DMS 273 treated with DMSO at 0.1 percent for 48 hours (cell line): ENCODE measurements at regions not wholly inside any gene's neighbourhood (a gene's known extent, or its start where the extent isn't known, plus 50 kb on each side); places are given as distances from the start of the nearest gene placed in this dataset.

Experiments used
- DNase-seq: peaks from one replicate; lab custom pipeline; 2025; lab: John Stamatoyannopoulos, UW

DNA sequence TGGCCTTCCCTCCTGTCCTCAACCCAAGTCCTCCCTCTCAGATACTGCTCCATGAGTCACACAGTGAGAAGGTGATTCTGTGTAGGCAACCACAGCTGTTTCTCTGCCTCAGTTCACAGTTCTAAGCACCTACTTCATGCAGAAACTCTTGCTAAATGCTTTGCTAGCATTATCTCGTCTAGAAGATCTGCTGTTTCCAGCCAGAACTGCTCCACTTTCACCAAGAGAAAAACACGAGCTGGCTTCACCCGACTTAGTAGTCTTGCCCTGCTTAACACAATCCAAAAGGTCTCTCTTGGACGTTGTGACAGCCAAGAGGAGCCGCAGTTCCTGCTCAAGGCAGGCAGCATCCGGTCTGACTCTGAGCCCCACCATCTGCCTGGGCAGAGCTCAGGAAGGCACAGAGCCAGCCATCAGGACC is 272.1 kb downstream of the UACA start:
- DNase-seq, result no peak

DNA sequence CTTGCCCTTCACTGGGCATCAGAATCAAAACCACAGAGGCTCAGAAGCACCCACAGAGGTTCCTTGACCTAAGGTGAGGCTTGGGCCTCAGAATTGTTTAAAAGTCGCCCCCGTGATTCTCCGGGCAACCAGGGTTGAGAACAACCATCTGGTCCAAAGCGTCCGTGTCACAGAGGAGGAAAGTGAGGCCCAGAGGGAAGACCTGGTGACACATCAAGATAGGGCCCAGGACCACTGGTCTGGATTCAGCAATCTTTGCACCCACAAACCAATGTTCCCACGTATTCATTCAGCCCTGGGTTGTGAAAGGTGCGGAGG is 272.6 kb downstream of the UACA start:
- DNase-seq, result no peak

DNA sequence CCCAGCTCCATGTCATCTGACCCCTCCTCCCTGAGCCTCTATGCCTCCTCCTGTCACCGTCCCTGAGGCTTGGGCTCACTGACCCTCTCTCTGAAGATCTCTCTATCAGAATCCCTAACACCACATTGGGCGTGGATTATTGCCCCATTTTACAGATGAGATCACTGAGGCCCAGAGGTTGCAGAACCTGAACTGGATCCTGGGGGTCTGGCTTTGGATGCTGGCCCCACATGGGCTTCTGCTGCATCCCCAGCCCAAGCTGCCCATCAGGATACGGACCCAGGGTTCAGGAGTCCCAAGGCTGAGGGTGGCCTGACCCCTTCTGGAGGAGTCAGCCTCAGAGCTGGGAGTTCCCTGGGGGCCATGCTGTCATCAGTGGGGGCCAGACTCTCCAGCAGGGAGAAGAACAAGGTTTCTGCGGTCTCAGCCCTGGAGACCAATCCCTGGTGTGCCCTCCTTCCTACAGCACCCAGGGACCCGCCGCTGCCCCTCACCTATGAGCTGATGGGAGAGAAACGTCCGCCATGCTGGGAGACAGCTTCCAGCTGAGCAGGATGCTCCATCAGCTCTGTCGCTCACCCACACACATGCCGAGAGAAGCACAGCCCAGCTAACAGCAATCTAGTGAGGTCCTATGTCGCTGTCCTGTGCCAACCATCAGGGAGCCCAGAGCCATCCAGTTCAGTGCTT is 273.1 kb downstream of the UACA start:
- no peak for DNase-seq

DNA sequence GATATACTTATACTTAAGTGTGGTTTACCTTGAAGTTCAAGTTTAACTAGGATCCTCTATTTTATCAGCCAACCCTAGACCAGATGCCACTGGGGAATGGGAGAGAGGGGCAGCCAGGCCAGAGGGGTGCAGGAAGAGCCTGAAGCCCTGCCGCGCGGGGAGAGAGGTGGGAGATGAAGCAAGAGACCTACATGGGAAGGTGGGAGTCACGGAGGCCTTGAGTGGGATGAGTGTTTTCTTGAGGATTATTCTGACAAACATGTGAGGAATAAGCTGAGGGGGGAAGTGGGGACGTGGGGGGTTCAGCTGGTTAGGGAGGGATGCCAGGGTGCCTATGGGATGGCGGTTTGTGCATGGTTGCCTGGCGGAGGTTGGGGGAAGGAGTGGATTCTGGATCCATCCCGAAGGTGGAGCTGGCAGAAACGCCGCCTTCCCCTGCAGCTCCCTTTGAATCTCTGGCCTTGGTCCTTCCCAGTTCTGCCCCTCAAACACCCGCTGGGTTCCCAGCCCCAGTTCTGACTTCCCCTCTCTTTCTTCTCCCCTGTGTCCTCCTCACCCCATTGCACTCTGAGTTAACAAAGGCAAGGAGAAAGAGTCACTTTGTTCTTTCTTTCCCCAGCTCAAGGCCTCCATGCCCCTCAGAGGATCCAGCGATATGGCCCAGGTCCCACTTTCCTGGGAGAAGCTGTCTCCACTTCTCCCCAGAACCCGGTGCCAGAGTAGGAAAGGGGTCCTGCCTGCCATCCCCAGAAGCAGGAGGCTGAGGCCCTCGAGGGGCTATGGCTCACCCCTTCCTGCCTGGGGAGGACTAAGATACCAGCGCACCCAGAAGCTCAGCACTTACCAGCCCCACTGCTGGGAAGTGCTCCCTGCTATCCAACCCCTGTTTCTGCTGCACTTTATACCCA is 274.2 kb downstream of the UACA start:
- no peak for DNase-seq

DNA sequence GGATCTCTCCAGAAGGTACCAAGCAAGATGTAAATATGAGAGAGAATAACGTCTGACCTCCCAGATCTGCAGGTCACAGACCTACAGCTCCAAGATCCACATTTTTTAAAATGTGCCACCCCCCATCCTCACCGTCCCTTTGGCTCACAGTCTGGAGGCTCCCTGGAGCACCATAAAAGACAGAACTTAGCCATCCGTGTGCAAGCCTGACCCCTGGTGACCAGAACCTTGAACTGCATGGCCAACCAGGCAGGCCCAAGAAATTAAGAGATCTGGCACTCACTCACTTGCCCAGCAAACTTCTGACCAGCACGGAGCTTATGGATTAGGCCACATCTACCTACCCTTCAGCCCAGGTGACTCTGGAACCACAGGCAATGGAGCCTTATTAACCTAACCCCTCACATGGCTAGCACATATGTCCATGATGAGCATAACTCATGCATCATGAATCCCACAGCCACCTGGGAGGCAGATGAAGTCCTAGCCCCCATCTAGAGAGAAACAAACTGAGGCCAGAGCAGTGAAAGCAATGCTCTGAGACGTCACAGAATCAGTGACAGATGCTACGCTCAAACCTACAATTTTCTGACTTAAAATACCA is 275.3 kb downstream of the UACA start:
- no peak for DNase-seq

DNA sequence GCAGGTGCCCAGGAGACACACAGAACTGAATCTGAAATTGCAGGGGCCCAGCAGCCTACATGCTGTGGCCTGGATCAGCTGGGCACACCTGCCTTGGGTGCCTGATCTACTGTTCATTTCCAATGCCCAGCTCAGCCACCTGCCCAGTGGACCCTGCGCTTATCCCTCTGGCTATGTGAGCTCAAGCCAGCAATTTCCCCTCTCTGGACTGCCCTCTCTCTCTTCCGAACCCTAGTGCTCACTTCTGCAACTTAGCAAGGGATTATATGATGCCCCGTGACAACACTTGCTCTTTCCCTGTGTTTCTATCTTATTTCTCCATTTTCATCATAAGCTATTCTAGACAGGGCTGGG is 276.0 kb downstream of the UACA start:
- no peak for DNase-seq

DNA sequence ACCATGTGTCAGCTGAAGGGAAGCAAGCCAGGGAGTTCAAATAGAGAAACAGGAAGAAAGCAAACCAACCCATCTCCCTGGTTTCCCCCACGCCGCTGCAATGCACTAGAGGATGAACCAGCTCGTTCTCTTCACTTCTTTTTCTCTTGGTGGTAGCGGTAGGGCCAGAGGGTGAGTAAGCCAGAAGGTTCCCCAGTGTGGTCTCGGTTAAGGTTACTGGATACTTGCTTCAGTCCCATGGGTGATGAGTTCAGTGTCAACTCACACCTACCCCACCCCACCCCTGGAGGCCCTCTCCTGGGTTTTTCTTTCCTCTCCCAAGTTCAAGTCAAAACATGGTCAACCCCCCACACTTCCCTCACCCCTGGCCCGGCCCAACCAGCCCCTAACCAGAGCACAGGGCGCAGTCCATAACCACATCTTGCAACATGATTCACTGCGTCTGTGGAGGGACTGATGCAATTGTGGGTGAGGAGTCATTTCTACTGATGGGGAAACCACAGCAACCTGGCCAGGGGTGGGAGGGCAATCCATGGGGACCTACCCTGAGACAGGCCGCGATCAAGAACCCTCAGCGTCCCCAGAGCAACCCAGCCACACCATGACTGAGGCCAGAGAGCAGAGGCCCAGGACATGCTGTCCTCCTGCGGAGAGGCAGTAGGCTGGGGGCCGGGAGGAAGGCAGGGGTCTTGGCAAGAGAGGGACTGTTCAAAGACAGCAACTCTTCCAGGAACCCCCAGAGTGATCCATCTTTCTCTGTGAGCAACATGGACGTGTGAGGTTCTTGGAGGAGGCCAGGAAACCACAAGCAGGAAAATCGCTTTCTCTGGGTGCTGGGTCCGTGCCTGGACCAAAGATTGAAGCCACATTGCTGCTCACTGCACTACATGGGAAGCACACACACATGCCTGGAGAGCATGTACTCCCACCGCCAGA is 276.6 kb downstream of the UACA start:
- no peak for DNase-seq

DNA sequence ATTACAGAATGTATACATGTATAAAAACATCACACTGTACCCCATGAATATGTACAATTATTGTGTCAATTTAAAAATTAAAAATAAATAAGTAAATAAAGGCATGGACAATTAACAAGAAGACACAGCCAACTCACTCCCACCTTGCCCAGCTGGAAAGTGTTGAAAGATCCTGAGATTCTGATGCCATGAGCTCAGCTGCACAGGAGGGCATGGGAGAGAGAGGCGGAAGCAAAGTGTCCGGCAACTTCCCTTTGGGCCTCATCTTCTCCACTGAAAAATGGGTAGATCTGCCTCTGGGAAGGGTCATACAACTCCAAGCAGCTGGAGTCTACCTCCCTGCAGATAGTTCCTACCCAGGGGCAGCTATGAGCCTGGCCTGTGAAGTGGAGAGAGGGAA is 277.3 kb downstream of the UACA start:
- no peak for DNase-seq

DNA sequence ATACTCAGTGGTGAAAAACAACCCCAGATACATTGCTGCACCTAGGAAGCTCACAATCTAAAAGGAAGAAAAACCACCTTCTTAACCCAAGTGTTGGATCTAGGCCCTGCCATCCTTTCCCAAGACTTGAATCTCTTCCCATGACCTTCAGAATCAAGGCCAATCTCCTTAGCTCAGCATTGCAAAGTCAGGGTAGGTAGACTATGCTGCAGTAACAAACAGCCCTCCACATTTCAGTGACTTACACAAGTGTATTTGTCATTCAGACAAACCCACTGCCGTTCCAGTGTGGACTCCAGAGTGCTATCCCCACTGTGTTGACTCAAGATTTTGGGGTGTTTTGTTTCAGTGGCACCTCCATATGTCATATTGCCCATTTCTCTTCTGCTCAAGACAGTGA is 278.4 kb downstream of the UACA start:
- no peak for DNase-seq

DNA sequence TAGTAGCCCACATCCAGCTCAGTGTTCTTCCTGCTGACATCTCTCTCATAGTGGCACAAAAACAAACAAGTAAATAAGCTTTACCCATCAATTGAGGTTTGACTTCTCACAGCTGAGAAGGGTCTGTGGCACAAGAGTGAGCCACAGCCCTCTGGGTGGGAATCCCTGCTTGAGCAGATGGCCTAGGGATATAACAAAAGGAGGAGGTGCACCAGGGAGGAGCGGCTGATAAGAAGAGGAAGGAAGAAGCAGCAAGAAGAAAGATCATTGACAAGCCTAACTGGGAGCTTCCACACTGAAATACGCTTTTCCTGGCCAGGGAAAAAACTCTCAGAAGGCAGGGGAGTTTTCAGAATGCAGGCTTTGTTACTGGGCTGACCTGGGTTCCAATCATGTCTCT is 279.8 kb downstream of the UACA start:
- DNase-seq, result no peak

DNA sequence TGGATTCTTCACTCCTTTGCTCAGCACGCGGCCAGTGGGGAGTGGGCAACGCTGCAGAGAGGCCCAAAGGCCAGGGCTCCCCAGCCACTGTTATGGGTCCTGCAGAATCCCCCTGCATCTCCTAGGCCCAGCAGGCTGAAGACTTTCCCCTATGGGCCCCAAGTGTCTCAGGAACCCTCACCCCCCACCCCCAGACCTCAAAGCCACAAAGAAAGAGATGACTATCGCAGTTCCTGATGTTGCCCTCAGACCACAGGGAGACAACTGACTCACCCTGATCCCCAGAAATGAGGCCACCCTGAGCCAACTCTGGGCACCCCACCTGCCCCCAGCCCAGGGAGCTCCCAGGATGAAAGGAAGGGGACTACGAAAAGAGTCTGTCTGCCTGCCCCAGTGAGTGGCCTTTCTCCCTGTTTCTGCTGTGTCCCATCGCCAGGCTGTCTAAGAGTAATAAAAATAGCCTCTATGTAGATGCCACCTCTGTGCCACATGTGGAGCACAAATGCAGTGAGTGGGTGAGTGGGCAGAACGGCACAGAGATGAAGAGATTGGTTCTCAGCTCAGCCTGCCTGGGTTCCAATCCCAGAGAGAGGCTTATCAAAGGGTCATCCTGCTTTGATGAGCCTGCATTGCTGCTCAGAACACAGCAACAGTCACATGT is 283.0 kb downstream of the UACA start:
- DNase-seq, result no peak

DNA sequence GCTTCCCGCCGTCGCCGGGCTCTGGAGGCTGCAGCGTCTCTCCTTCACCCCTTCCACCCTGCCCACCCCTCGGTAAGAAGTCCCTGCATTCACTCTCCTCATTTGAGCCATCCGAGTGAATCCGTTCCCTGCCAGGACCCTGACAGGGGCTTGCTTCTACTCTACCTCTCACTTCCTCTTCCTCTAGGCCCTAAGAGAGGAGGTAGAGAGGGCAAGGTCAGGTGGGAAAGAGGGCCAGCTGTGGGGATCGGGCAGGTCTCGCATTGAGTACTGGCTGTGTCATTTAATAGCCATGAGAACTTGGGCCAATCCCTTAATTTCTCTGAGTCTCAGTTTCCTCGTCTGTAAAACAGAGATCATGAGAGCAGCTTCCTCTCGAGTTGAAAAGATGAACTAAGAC is 283.6 kb downstream of the UACA start:
- no peak for DNase-seq

DNA sequence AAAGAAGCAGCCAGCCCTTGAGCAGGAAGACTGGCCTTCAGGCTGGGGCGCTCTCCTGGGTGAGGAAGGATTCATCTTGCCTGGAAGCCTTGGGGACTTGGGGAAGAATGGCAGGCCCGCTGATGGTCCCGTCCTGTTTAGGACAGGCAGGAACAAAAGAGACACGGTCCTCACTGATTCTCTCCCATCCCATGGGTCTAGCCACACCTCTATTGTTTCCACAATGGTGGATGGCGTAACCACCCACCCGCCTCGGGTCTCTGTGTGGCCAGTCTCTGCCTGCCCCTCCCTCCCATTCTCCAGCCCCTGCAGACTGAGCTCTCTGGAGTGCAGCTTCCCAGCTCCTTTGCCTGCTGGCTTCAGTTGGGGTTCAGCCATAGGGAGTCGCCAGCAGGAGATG is 284.3 kb downstream of the UACA start:
- DNase-seq, result no peak

DNA sequence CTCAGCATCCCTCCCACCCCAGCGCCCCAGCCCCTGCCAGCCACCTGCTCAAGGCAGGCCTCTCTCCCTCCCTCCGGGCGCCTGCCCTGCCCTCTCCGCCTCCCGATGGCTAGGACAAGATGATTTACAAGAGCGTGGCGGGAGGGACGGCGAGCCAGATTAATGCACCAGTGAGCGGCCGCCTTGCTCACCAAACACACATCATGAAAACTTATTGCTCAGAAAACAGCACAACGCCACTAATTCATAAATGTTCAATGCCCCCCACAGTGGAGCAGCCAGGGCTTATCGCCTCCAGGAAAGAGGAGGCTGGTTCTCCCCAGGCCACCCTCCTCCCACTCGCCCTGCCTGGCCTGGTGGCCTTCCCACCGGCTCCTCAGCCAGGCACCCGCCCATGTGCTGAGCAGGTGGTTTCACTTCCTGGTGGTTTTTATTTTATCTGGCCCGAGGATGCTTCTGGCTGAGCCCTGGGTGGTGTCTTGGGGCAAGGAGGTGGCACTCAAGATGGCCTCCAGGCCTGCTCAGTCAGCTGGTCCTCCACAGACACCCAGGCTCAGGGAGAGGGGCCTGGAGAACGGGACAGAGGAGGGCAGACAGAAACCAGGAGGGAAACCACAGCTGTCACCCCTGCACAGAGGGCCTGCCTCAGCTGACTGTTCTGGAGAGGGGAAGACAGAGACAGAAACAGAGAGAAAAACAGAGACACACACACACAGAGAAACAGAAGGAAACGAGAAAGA is 284.9 kb downstream of the UACA start:
- DNase-seq, result no peak

DNA sequence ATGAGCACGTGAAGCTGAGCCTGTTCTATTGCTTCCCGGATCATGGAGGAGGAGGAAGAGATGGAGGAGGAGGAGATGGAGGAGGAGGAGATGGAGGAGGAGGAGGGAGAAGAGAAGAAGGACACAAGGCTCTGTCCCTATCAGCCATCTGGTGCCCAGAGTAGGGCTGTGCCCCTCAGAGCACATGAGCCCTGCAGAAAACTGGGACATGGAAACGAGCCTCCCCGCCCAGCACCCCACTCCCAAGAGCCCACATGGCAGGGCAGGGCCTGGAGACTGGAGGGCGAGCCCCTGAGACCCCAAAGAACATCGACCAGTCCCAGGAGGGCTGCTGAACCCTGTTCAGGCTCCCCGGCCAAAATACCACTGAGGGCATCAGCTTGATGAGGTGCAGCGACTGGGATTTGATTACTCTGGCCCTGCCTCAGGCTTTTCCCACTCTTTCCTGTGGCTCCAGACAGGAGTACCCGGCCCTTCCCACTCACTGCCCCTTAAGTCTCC is 285.6 kb downstream of the UACA start:
- no peak for DNase-seq

DNA sequence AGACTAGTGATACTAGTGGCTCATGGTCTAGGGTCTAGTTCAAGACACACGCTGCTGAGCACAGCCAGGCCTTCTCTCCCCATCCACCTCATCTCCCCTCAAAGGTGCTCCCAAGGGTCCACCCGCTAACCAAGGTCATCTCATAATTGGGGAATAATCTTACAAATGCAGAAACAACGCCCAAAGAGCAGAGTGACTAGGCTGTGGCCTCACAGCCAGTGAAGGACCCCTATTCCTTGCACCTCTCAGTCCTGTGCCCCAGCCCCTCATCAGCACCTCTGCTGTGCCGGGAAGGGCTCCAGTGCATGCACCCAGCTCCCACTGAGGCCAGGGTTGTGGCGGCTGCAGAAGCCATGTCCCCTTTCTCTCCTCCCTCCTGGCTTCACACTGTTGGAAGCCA is 286.9 kb downstream of the UACA start:
- no peak for DNase-seq

DNA sequence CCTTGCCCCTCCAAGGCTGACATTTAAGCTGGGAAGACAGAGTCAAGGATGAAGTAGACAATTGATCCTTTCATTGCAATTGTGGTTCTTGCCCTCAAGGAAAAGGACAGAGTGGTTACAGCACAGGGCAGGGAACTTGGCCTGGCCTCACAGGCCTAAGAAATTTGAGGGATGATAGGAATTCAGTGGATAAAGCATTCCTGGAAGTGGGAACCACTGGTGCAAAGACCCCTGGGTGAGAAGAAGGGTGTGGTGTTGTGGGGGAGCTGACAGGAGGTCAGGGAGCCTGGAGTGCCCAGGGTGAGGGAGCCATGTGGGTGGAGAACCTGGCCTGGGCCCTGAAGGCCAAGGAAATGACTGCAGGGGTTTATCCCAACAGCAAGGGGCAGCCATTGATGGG is 287.4 kb downstream of the UACA start:
- no peak for DNase-seq

DNA sequence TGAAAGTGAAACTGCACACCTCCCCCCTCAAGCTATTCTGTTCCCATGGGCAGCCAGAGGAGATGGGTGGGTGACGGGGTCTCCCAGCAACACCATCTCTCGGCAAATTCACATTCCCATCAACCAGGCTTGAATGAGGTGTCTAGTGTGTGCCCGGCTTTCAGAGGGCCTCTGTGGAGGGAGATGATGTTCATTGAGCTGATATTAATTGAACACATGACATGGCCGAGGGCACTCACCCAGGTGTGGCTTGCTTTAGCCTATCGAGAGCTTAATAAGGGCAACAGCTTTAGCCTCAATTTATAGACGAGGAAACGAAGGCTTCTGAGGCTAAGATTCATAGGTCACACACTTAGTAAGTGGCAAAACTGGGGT is 288.0 kb downstream of the UACA start:
- no peak for DNase-seq

DNA sequence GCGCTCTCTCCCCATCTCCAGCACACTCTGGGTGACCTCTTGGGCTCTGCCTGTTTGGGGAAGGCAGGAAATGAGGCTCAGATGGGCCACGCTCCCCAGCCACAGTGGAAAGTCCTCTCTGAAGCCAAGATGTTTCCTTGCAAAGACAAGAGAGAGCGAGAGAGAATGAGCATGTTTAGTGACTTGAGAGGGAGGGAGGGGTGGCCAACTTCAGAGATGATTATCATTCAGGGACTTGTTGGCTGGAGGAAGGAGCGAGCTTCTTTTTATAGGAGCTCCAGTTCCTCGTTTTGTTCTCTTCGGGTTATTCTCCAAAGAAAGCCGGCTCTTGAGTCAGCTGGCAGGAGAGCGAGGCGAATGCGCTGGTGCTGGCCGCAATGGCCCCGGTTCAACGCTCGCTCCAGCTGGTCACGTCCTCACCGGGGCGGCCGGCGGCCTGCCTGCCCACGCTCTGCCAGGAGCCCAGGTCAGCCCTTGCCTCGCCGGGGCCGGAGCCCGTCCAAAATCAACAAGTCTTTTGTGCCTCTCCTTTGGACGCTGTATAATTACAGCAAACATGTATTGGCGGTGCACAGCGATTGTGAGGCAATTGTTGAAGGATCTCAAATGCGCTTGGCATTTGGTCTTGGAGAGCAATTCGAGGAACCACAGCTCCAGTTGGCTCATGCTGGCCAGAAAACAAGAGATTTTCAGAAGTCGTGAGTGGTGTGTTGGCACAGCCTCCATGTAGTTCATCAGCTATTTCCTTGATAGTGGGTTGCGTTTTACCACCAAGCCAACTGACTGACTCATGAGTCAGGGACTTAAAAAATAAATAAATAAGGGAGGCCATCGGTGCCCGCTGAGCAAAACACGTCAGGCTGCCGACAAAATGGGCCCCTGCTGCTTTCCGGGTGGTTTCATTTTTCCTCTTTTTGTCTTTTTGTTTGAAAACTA is 288.6 kb downstream of the UACA start:
- DNase-seq, result no peak
